ENCODE measurements at regions not wholly inside any gene's neighbourhood (a gene's known extent, or its start where the extent isn't known, plus 50 kb on each side); places are given as distances from the start of the nearest gene placed in this dataset.

DNA sequence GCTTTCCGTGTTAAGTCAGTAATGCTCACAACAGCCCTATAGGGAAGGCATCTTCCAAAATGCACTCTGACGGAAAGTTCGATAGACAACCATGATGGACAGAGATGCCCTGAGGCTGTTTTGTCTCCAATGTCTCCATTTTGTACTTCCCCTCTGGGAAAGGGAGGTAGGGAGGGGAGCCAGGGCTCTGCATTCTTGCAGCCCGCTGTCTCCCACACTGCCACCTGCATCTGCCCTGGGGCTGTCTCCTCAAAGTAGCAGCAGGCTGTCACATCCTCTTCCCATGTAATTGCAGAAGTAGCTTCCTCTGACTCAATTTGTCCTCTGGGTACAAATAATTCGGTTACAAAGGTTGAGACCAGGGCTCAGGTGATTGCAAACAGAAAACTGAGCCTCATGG is 131.4 kb downstream of the GPAM start:
- no peak overlapping the region for H3K56ac ChIP-seq (ENCODE audit: insufficient read length, low read depth, low read length)
- no peak overlapping the region for H4K5ac ChIP-seq (ENCODE audit: insufficient read length, low read depth, low read length)
- H4K8ac ChIP-seq (replicated peaks; ENCODE audit: insufficient read length, low read depth, low read length) = no peak overlapping the region
- H3K14ac ChIP-seq (ENCODE audit: insufficient read depth, low read length) = no peak overlapping the region
- no peak overlapping the region for H3K4me2 ChIP-seq (ENCODE audit: insufficient read depth, insufficient read length, low read length)
- H2BK20ac ChIP-seq (ENCODE audit: low read depth, low read length, poor library complexity, severe bottlenecking) = no peak overlapping the region
- no peak overlapping the region for H2AFZ ChIP-seq (ENCODE audit: low read length)
- no peak overlapping the region for H2BK15ac ChIP-seq (ENCODE audit: low read depth, low read length)
- no peak overlapping the region for H3K18ac ChIP-seq (ENCODE audit: insufficient read length, low read depth, low read length)
- H4K20me1 ChIP-seq (ENCODE audit: control insufficient read depth, insufficient read depth, insufficient read length) = no peaks in the 10 kb centered on the region
- no CpG with 5 or more reads among the region's 5 CpGs for WGBS (ENCODE audit: extremely low coverage, insufficient read length, low lambda C conversion rate)
- H2BK120ac ChIP-seq (ENCODE audit: low read depth, low read length, poor library complexity, severe bottlenecking) = no peak overlapping the region
- Mint-ChIP-seq H3K4me3 (no peak overlapping the region), H3K9me3 (no peaks in the 10 kb centered on the region; a peak in 1 of 5 replicates), H3K4me1 (no peaks in the 10 kb centered on the region; a peak in 1 of 4 replicates), H3K36me3 (ENCODE audit: insufficient read depth in 1 of 3, low read depth in 3 of 3) (no peaks in the 10 kb centered on the region), H3K27ac (no peak overlapping the region), H3K27me3 (ENCODE audit: low read depth) (0 out of 2 replicates have a peak, but pooled peaks cover 2% of the 10 kb centered on the region)
- H3K27ac ChIP-seq (ENCODE audit: insufficient read length, low read depth, low read length) = no peak overlapping the region
- H3K27me3 ChIP-seq (ENCODE audit: insufficient read depth, low read length) = no peaks in the 10 kb centered on the region
- H2BK5ac ChIP-seq (ENCODE audit: insufficient read length, low read length) = no peak overlapping the region
- H3K23ac ChIP-seq (ENCODE audit: insufficient read length, low read depth, low read length) = no peak overlapping the region
- H3K79me1 ChIP-seq (ENCODE audit: insufficient read depth, low read depth, low read length, poor library complexity, severe bottlenecking) = no peaks in the 10 kb centered on the region
- H3K9me3 ChIP-seq (ENCODE audit: control insufficient read depth, low read depth, low read length) = no peaks in the 10 kb centered on the region
- H3K23me2 ChIP-seq (ENCODE audit: insufficient read length, low read depth, low read length, poor library complexity, severe bottlenecking) = no peaks in the 10 kb centered on the region
- H2AK5ac ChIP-seq (ENCODE audit: insufficient read length, low read length) = no peak overlapping the region
- DNase-seq = peak; percentile 50
- H3T11ph ChIP-seq (ENCODE audit: low read length) = no peak overlapping the region
- H2BK12ac ChIP-seq (ENCODE audit: insufficient read length, low read depth, low read length) = no peak overlapping the region
- H3K9ac ChIP-seq (ENCODE audit: extremely low read depth, insufficient read length, low read length) = no peak overlapping the region
- H3K4ac ChIP-seq (ENCODE audit: low read depth, low read length) = no peak overlapping the region
- no peaks in the 10 kb centered on the region for H3K4me1 ChIP-seq (ENCODE audit: insufficient read depth, low read length)
- TF ChIP-seq, protein P1, sequence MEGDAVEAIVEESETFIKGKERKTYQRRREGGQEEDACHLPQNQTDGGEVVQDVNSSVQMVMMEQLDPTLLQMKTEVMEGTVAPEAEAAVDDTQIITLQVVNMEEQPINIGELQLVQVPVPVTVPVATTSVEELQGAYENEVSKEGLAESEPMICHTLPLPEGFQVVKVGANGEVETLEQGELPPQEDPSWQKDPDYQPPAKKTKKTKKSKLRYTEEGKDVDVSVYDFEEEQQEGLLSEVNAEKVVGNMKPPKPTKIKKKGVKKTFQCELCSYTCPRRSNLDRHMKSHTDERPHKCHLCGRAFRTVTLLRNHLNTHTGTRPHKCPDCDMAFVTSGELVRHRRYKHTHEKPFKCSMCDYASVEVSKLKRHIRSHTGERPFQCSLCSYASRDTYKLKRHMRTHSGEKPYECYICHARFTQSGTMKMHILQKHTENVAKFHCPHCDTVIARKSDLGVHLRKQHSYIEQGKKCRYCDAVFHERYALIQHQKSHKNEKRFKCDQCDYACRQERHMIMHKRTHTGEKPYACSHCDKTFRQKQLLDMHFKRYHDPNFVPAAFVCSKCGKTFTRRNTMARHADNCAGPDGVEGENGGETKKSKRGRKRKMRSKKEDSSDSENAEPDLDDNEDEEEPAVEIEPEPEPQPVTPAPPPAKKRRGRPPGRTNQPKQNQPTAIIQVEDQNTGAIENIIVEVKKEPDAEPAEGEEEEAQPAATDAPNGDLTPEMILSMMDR (conservative IDR thresholded peaks at IDR 0.05) = no peak
- no peak overlapping the region for H4K91ac ChIP-seq (ENCODE audit: insufficient read length, low read depth, low read length)
- no peaks in the 10 kb centered on the region for H3K79me2 ChIP-seq (ENCODE audit: insufficient read depth, low read length)
